ENCODE measurements at regions not wholly inside any gene's neighbourhood (a gene's known extent, or its start where the extent isn't known, plus 50 kb on each side); places are given as distances from the start of the nearest gene placed in this dataset.
"Not testable (repeated sequence)": the region's sequence is repeated elsewhere in the genome, so short reads cannot be mapped to it uniquely, and the experiment has no call there.

- no peak overlapping the region for H3K27ac ChIP-seq
- no peaks in the 10 kb centered on the region for H3K27me3 ChIP-seq
- H3K4me3 ChIP-seq, result no peak overlapping the region
- no peaks in the 10 kb centered on the region for H3K4me1 ChIP-seq
- no peak for DNase-seq
- intact Hi-C loops (cut with DNase I; ENCODE audit: low total_unique reads), result no loop called here
- H3K36me3 ChIP-seq, result no peaks in the 10 kb centered on the region
- H3K9me3 ChIP-seq, result no peaks in the 10 kb centered on the region
- TF ChIP-seq POLR2A (IDR thresholded peaks at IDR 0.05), result no peak
- no peak for TF ChIP-seq CTCF (IDR thresholded peaks at IDR 0.05)
Observed at GRCh38 chr9:79087133-79087532, 484.6 kb upstream of the TLE4 start.

- Histone ChIP-seq H3K27ac (no peak overlapping the region), H3K4me1 (no peaks in the 10 kb centered on the region), H3K4me3 (no peak overlapping the region), H3K9me3 (no peaks in the 10 kb centered on the region), H3K36me3 (no peaks in the 10 kb centered on the region), H3K27me3 (no peaks in the 10 kb centered on the region)
- DNase-seq, result no peak
- intact Hi-C loops (cut with DNase I; ENCODE audit: low total_unique reads), result no loop called here
- TF ChIP-seq POLR2A (IDR thresholded peaks at IDR 0.05), result no peak
Observed at GRCh38 chr9:79089054-79089560, 482.7 kb upstream of the TLE4 start.

GRCh38 chr9:79089851-79090250 lies 481.9 kb upstream of the TLE4 start:
- intact Hi-C loops (cut with DNase I; ENCODE audit: low total_unique reads), result loop anchor here (10.0 kb wide), 1 partner anchor 525 kb away; no protein-coding TSS in a partner anchor
- DNase-seq, H3K4me1 ChIP-seq: not testable (repeated sequence)

GRCh38 chr9:79103257-79103656 lies 468.5 kb upstream of the TLE4 start:
- H3K9me3 ChIP-seq; H3K27me3 ChIP-seq; H3K36me3 ChIP-seq; H3K4me1 ChIP-seq; intact Hi-C loops (cut with DNase I; ENCODE audit: low total_unique reads); H3K27ac ChIP-seq; H3K4me3 ChIP-seq; DNase-seq: not testable (repeated sequence)

More at GRCh38 chr9:79089851-79090250, 481.9 kb upstream of the TLE4 start:
- not testable (repeated sequence) for H3K27ac ChIP-seq, H3K36me3 ChIP-seq, H3K27me3 ChIP-seq, H3K9me3 ChIP-seq, H3K4me3 ChIP-seq

GRCh38 chr9:79104216-79104615 lies 467.5 kb upstream of the TLE4 start:
- H3K4me3 ChIP-seq, result no peak overlapping the region
- no peak overlapping the region for H3K27ac ChIP-seq
- H3K9me3 ChIP-seq, result no peaks in the 10 kb centered on the region
- no peaks in the 10 kb centered on the region for H3K4me1 ChIP-seq
- H3K27me3 ChIP-seq, result no peaks in the 10 kb centered on the region
- no peak for DNase-seq
- no peaks in the 10 kb centered on the region for H3K36me3 ChIP-seq
- intact Hi-C loops (cut with DNase I; ENCODE audit: low total_unique reads), result no loop called here
- TF ChIP-seq CTCF (IDR thresholded peaks at IDR 0.05) (no peak), POLR2A (IDR thresholded peaks at IDR 0.05) (no peak)

- no peaks in the 10 kb centered on the region for H3K27me3 ChIP-seq
- intact Hi-C loops (cut with DNase I; ENCODE audit: low total_unique reads), result no loop called here
- DNase-seq, result no peak
- no peaks in the 10 kb centered on the region for H3K9me3 ChIP-seq
- H3K36me3 ChIP-seq, result no peaks in the 10 kb centered on the region
- no peaks in the 10 kb centered on the region for H3K4me1 ChIP-seq
- TF ChIP-seq CTCF (IDR thresholded peaks at IDR 0.05) (no peak), POLR2A (IDR thresholded peaks at IDR 0.05) (no peak)
- H3K4me3 ChIP-seq, result no peak overlapping the region
- H3K27ac ChIP-seq, result no peak overlapping the region
Observed at GRCh38 chr9:79104951-79105350, 466.8 kb upstream of the TLE4 start.

Measured in uterus (tissue), 3 donors.